ENCODE measurements at regions not wholly inside any gene's neighbourhood (a gene's known extent, or its start where the extent isn't known, plus 50 kb on each side); places are given as distances from the start of the nearest gene placed in this dataset.
A peak's percentile ranks its signal among the peaks of the same experiment; 100 is the strongest.

DNA sequence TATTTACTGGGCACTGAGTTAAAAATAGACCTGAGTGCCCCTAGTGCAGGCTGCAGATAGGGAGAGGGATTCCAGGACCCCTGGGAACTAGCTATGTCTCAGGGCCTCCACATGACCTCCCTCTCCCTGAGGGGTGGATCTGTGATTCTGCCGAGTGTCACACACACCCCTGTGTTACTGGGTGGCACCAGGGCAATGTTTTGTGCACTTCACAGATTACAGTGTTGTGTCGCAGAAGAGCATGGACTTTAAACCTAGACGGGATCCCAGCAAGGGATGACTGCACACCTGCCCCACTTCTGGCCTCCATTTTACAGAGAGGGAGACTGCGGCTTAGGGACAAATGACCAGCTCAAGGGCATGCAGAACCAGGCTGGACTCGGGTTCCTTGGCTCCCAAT is 65.6 kb downstream of the ZFP36L2 start:
- DNase-seq (ENCODE audit: low read depth, low spot score) (no peak), FAIRE-seq (no peak), ATAC-seq (no peak)
- Histone ChIP-seq H3K9ac (ENCODE audit: control insufficient read depth, insufficient read depth, low read length) (no peak overlapping the region), H3K79me2 (ENCODE audit: control insufficient read depth, insufficient read depth, low read length) (no peaks in the 10 kb centered on the region), H3K4me1 (ENCODE audit: control insufficient read depth, insufficient read depth, low read length) (peaks cover 23% of the 10 kb centered on the region), H3K36me3 (ENCODE audit: control insufficient read depth in 2 of 2, insufficient read depth in 2 of 2, low read length in 1 of 2) (no peaks in the 10 kb centered on the region), H3K4me3 (no peak overlapping the region), H2AFZ (ENCODE audit: control insufficient read depth, low read depth, low read length) (no peak overlapping the region), H4K20me1 (ENCODE audit: control insufficient read depth, insufficient read depth) (no peaks in the 10 kb centered on the region), H3K27ac (ENCODE audit: control insufficient read depth, insufficient read depth) (no peak overlapping the region), H3K4me2 (ENCODE audit: control insufficient read depth, insufficient read depth) (no peak overlapping the region), H3K27me3 (replicated peaks in 1 of 2; ENCODE audit: control insufficient read depth in 2 of 2, insufficient read depth in 2 of 2, low read length in 1 of 2) (no peaks in the 10 kb centered on the region), H3K9me3 (replicated peaks; ENCODE audit: control insufficient read depth, insufficient read depth, low read length) (no peaks in the 10 kb centered on the region)
- intact Hi-C loops (cut with micrococcal nuclease; ENCODE audit: unreplicated experiment) (no loop called here), in situ Hi-C loops (cut with MboI) (no loop called here)
- TF ChIP-seq BHLHE40 (IDR thresholded peaks at IDR 0.05; ENCODE audit: borderline replicate concordance in 1 of 2, low read depth in 2 of 2, low read length in 1 of 2) (no peak), SMAD5 (IDR thresholded peaks at IDR 0.05; ENCODE audit: low read depth) (no peak), SRF (IDR thresholded peaks at IDR 0.05; ENCODE audit: low read depth in 2 of 2, low read length in 2 of 2) (no peak)
- ChIA-PET RAD21 (ENCODE audit: unreplicated experiment) (no interaction called here), POLR2A (interaction anchor here (1.0 to 1.6 kb wide), 2 partner anchors 12 to 61 kb away, joined by 3 to 5 read pairs; no protein-coding TSS in a partner anchor), SMC1A (ENCODE audit: uncharacterized antibody, unreplicated experiment) (interaction anchor here (2.9 kb wide), 1 partner anchor 14 kb away, joined by 14 read pairs; no protein-coding TSS in a partner anchor), CTCF (interaction anchor here (1.1 to 3.0 kb wide), 3 partner anchors 9 to 68 kb away, joined by 5 to 13 read pairs (median 8); no protein-coding TSS in a partner anchor)
- no TSS peak for BruUV-seq (replicated peaks)
- WGBS (ENCODE audit: insufficient coverage, insufficient replicate concordance, low lambda C conversion rate, missing lambda C conversion rate): 92% methylated on average over 5 of the region's 5 CpGs

DNA sequence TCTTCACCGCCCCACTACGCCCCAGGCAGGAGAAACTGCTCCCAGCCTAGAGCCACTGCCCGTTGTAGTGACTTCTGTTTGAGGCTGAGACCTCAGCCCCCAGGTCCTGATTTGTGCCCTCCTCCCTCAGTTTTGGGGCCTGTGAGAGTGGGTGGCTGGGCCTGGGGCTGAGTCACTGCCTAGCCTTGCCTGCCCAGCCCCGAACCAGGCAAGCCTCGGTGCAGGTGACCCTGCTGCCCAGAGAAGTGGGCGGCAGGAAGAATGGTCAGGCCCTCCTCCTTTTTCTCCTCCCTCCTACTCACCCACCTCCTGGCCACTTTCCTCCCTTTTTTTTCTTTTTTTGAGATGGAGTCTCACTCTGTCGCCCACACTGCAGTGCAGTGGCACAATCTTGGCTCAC is 66.6 kb downstream of the ZFP36L2 start:
- no peak for DNase-seq (ENCODE audit: low read depth, low spot score)
- Histone ChIP-seq H3K4me2 (ENCODE audit: control insufficient read depth, insufficient read depth) (no peak overlapping the region), H3K36me3 (ENCODE audit: control insufficient read depth in 2 of 2, insufficient read depth in 2 of 2, low read length in 1 of 2) (no peaks in the 10 kb centered on the region), H3K27ac (ENCODE audit: control insufficient read depth, insufficient read depth) (no peak overlapping the region), H3K9ac (ENCODE audit: control insufficient read depth, insufficient read depth, low read length) (no peak overlapping the region), H3K79me2 (ENCODE audit: control insufficient read depth, insufficient read depth, low read length) (no peaks in the 10 kb centered on the region), H3K4me3 (no peak overlapping the region), H3K4me1 (ENCODE audit: control insufficient read depth, insufficient read depth, low read length) (peaks cover 23% of the 10 kb centered on the region), H4K20me1 (ENCODE audit: control insufficient read depth, insufficient read depth) (no peaks in the 10 kb centered on the region), H2AFZ (ENCODE audit: control insufficient read depth, low read depth, low read length) (no peak overlapping the region), H3K27me3 (replicated peaks in 1 of 2; ENCODE audit: control insufficient read depth in 2 of 2, insufficient read depth in 2 of 2, low read length in 1 of 2) (no peaks in the 10 kb centered on the region), H3K9me3 (replicated peaks; ENCODE audit: control insufficient read depth, insufficient read depth, low read length) (no peaks in the 10 kb centered on the region)
- POLR2A ChIA-PET: interaction anchor here (0.9 kb wide), 1 partner anchor 58 kb away, joined by 3 read pairs; no protein-coding TSS in a partner anchor
- CTCF ChIA-PET: interaction anchor here (1.0 to 3.0 kb wide), 3 partner anchors 10 to 69 kb away, joined by 3 to 13 read pairs (median 8); no protein-coding TSS in a partner anchor
- ATAC-seq: no peak
- RAD21 ChIA-PET (ENCODE audit: unreplicated experiment): interaction anchor here (0.6 to 1.5 kb wide), 6 partner anchors 8 to 132 kb away, joined by 3 to 6 read pairs (median 4); no protein-coding TSS in a partner anchor
- SMC1A ChIA-PET (ENCODE audit: uncharacterized antibody, unreplicated experiment): interaction anchor here (0.6 to 2.9 kb wide), 5 partner anchors 9 to 324 kb away, joined by 3 to 14 read pairs (median 3); no protein-coding TSS in a partner anchor
- intact Hi-C loops (cut with micrococcal nuclease; ENCODE audit: unreplicated experiment): no loop called here
- FAIRE-seq: peak; percentile 72
- in situ Hi-C loops (cut with MboI): no loop called here
- BruUV-seq (replicated peaks): no TSS peak
- WGBS (ENCODE audit: insufficient coverage, insufficient replicate concordance, low lambda C conversion rate, missing lambda C conversion rate): 62% methylated on average over 7 of the region's 7 CpGs
- TF ChIP-seq TBL1XR1 (IDR thresholded peaks at IDR 0.05; ENCODE audit: low read depth, low read length) (no peak), DPF2 (IDR thresholded peaks at IDR 0.05) (no peak), NFYB (IDR thresholded peaks at IDR 0.05; ENCODE audit: insufficient read depth, low read depth, low read length) (no peak), ZNF24 (IDR thresholded peaks at IDR 0.05) (no peak)
- TF ChIP-seq, protein P1, sequence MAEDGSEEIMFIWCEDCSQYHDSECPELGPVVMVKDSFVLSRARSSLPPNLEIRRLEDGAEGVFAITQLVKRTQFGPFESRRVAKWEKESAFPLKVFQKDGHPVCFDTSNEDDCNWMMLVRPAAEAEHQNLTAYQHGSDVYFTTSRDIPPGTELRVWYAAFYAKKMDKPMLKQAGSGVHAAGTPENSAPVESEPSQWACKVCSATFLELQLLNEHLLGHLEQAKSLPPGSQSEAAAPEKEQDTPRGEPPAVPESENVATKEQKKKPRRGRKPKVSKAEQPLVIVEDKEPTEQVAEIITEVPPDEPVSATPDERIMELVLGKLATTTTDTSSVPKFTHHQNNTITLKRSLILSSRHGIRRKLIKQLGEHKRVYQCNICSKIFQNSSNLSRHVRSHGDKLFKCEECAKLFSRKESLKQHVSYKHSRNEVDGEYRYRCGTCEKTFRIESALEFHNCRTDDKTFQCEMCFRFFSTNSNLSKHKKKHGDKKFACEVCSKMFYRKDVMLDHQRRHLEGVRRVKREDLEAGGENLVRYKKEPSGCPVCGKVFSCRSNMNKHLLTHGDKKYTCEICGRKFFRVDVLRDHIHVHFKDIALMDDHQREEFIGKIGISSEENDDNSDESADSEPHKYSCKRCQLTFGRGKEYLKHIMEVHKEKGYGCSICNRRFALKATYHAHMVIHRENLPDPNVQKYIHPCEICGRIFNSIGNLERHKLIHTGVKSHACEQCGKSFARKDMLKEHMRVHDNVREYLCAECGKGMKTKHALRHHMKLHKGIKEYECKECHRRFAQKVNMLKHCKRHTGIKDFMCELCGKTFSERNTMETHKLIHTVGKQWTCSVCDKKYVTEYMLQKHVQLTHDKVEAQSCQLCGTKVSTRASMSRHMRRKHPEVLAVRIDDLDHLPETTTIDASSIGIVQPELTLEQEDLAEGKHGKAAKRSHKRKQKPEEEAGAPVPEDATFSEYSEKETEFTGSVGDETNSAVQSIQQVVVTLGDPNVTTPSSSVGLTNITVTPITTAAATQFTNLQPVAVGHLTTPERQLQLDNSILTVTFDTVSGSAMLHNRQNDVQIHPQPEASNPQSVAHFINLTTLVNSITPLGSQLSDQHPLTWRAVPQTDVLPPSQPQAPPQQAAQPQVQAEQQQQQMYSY (CRISPR knock-in tag; IDR thresholded peaks at IDR 0.05): no peak
- TF ChIP-seq, protein P2, sequence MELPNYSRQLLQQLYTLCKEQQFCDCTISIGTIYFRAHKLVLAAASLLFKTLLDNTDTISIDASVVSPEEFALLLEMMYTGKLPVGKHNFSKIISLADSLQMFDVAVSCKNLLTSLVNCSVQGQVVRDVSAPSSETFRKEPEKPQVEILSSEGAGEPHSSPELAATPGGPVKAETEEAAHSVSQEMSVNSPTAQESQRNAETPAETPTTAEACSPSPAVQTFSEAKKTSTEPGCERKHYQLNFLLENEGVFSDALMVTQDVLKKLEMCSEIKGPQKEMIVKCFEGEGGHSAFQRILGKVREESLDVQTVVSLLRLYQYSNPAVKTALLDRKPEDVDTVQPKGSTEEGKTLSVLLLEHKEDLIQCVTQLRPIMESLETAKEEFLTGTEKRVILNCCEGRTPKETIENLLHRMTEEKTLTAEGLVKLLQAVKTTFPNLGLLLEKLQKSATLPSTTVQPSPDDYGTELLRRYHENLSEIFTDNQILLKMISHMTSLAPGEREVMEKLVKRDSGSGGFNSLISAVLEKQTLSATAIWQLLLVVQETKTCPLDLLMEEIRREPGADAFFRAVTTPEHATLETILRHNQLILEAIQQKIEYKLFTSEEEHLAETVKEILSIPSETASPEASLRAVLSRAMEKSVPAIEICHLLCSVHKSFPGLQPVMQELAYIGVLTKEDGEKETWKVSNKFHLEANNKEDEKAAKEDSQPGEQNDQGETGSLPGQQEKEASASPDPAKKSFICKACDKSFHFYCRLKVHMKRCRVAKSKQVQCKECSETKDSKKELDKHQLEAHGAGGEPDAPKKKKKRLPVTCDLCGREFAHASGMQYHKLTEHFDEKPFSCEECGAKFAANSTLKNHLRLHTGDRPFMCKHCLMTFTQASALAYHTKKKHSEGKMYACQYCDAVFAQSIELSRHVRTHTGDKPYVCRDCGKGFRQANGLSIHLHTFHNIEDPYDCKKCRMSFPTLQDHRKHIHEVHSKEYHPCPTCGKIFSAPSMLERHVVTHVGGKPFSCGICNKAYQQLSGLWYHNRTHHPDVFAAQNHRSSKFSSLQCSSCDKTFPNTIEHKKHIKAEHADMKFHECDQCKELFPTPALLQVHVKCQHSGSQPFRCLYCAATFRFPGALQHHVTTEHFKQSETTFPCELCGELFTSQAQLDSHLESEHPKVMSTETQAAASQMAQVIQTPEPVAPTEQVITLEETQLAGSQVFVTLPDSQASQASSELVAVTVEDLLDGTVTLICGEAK (IDR thresholded peaks at IDR 0.05; ENCODE audit: borderline replicate concordance): no peak
